Astrocyte (in vitro differentiated cells and primary cell): ENCODE measurements at regions not wholly inside any gene's neighbourhood (a gene's known extent, or its start where the extent isn't known, plus 50 kb on each side); places are given as distances from the start of the nearest gene placed in this dataset.

ENCODE experiments used
- DNase-seq: peaks from one replicate; pipeline ENCODE4 v3.0.0-alpha.2; 2010; ENCODE audit warnings: low read depth
- FAIRE-seq: peaks from 2 replicates; lab custom pipeline; 2011; peaks lifted over from hg19 to GRCh38; lab: Jason Lieb, UNC
- H2AFZ ChIP-seq: 2 replicates; pipeline ENCODE4 v1.6.0; 2012; ENCODE audit warnings: low read depth, low read length, inconsistent platforms
- H3K27ac ChIP-seq: 2 replicates; pipeline ENCODE4 v1.5.1; 2011; ENCODE audit warnings: low read depth, low read length, inconsistent platforms
- H3K27me3 ChIP-seq: 2 replicates; pipeline ENCODE4 v1.6.0; 2011; ENCODE audit warnings: low read length, inconsistent platforms; ENCODE audit not compliant: insufficient read depth
- H3K36me3 ChIP-seq: 2 replicates; pipeline ENCODE4 v1.5.1; 2011; ENCODE audit warnings: low read length, inconsistent platforms; ENCODE audit not compliant: insufficient read depth
- H3K4me1 ChIP-seq: 2 replicates; pipeline ENCODE4 v1.5.1; 2011; ENCODE audit warnings: low read length, inconsistent platforms; ENCODE audit not compliant: insufficient read depth
- H3K4me2 ChIP-seq: 2 replicates; pipeline ENCODE4 v1.6.0; 2012; ENCODE audit warnings: low read length, inconsistent platforms
- H3K4me3 ChIP-seq: 2 replicates; pipeline ENCODE4 v1.5.1; 2011; ENCODE audit warnings: low read depth, mild to moderate bottlenecking, low read length, inconsistent platforms; ENCODE audit not compliant: insufficient read depth
- H3K79me2 ChIP-seq: 2 replicates; pipeline ENCODE4 v1.6.0; 2012; ENCODE audit warnings: mild to moderate bottlenecking, low read length, inconsistent platforms; ENCODE audit not compliant: insufficient read depth
- H3K9ac ChIP-seq: 2 replicates; pipeline ENCODE4 v1.6.0; 2012; ENCODE audit warnings: mild to moderate bottlenecking, low read length, inconsistent platforms
- H3K9me3 ChIP-seq: 2 replicates; pipeline ENCODE4 v1.5.1; 2012; ENCODE audit warnings: low read depth, mild to moderate bottlenecking, low read length, inconsistent platforms; ENCODE audit not compliant: insufficient read depth
- H4K20me1 ChIP-seq: 2 replicates; pipeline ENCODE4 v1.6.0; 2012; ENCODE audit warnings: low read length, inconsistent platforms; ENCODE audit not compliant: insufficient read depth
- H3K27ac Mint-ChIP-seq: one replicate; pipeline ENCODE4 v1.8.0; 2021; ENCODE audit warnings: mild to moderate bottlenecking, mixed read lengths; ENCODE audit not compliant: unreplicated experiment
- H3K27me3 Mint-ChIP-seq: one replicate; pipeline ENCODE4 v1.8.0; 2021; ENCODE audit warnings: low read depth, mixed read lengths; ENCODE audit not compliant: unreplicated experiment
- H3K36me3 Mint-ChIP-seq: one replicate; pipeline ENCODE4 v1.8.0; 2021; ENCODE audit warnings: low read depth, mixed read lengths; ENCODE audit not compliant: unreplicated experiment
- H3K4me1 Mint-ChIP-seq: one replicate; pipeline ENCODE4 v1.8.0; 2021; ENCODE audit warnings: low read depth, mixed read lengths; ENCODE audit not compliant: unreplicated experiment
- H3K4me3 Mint-ChIP-seq: one replicate; pipeline ENCODE4 v1.8.0; 2021; ENCODE audit warnings: mild to moderate bottlenecking, moderate library complexity, mixed read lengths; ENCODE audit not compliant: unreplicated experiment
- H3K9me3 Mint-ChIP-seq: one replicate; pipeline ENCODE4 v1.8.0; 2021; ENCODE audit warnings: mild to moderate bottlenecking, mixed read lengths; ENCODE audit not compliant: unreplicated experiment
- EZH2 ChIP-seq: IDR thresholded peaks from 2 replicates; pipeline ENCODE4 v1.6.1; 2012; ENCODE audit warnings: mild to moderate bottlenecking, low read length, inconsistent platforms; ENCODE audit not compliant: insufficient read depth
- TF ChIP-seq, protein P1 (sequence below): IDR thresholded peaks from 2 replicates; pipeline ENCODE4 v1.5.1; 2011; ENCODE audit warnings: low read depth, mild to moderate bottlenecking, inconsistent platforms, low read length, moderate library complexity; ENCODE audit not compliant: insufficient read depth

GRCh38 chr5:99099691-99100090, 170.9 kb upstream of the CHD1 start:
- Mint-ChIP-seq H3K27me3 (no peaks in the 10 kb centered on the region), H3K36me3 (no peaks in the 10 kb centered on the region), H3K9me3 (no peaks in the 10 kb centered on the region), H3K4me3 (no peak overlapping the region), H3K27ac (no peak overlapping the region), H3K4me1 (no peaks in the 10 kb centered on the region)
- no peaks in the 10 kb centered on the region for H4K20me1 ChIP-seq
- no peaks in the 10 kb centered on the region for H3K36me3 ChIP-seq
- H3K9me3 ChIP-seq: no peaks in the 10 kb centered on the region
- H3K27me3 ChIP-seq: no peaks in the 10 kb centered on the region
- no peak overlapping the region for H3K4me3 ChIP-seq
- no peak overlapping the region for H3K4me2 ChIP-seq
- H2AFZ ChIP-seq: no peak overlapping the region
- FAIRE-seq (no peak), DNase-seq (no peak)
- no peaks in the 10 kb centered on the region for H3K79me2 ChIP-seq
- TF ChIP-seq EZH2: no peak
- TF ChIP-seq, protein P1, sequence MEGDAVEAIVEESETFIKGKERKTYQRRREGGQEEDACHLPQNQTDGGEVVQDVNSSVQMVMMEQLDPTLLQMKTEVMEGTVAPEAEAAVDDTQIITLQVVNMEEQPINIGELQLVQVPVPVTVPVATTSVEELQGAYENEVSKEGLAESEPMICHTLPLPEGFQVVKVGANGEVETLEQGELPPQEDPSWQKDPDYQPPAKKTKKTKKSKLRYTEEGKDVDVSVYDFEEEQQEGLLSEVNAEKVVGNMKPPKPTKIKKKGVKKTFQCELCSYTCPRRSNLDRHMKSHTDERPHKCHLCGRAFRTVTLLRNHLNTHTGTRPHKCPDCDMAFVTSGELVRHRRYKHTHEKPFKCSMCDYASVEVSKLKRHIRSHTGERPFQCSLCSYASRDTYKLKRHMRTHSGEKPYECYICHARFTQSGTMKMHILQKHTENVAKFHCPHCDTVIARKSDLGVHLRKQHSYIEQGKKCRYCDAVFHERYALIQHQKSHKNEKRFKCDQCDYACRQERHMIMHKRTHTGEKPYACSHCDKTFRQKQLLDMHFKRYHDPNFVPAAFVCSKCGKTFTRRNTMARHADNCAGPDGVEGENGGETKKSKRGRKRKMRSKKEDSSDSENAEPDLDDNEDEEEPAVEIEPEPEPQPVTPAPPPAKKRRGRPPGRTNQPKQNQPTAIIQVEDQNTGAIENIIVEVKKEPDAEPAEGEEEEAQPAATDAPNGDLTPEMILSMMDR: no peak
- H3K27ac ChIP-seq: no peak overlapping the region
- H3K9ac ChIP-seq: no peak overlapping the region
- no peaks in the 10 kb centered on the region for H3K4me1 ChIP-seq

DNA sequence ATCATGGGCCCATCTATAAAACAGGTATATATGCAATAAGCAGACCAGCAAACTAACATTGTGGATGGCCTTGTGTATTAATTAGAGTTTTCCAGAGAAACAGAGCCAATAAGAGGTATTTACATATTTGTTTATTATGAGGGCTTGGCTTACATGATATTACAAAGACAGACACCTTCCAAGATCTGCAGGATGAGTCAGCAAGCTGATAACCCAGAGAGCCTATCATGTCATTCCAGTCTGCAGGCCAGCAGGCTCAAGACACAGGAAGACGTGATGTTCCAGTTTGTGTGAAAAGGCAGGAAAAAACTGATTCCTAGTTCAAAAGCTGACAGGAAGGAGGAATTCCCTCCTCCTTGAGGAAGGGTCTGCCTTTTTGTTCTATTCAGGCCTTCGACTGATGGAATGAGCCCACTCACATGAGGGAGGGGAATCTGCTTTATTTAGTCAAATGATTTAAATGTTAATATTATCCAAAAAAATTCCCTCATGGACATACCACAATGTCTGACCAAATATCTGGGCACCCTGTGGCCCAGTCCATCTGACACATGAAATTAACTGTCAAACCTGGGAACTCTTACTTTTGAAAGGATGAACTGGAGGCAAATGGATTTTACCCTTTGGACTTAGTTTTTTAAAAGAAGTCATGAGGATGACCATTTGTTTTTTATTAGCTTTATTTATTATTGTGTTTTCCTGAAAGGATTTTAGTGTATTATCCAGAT, 161.2 kb upstream of the CHD1 start:
- H3K4me3 Mint-ChIP-seq: no peak overlapping the region
- Histone ChIP-seq H3K9ac (no peak overlapping the region), H3K4me2 (no peak overlapping the region), H3K27me3 (no peaks in the 10 kb centered on the region), H3K27ac (no peak overlapping the region), H3K79me2 (no peaks in the 10 kb centered on the region), H4K20me1 (no peaks in the 10 kb centered on the region), H3K4me1 (peaks cover 5% of the 10 kb centered on the region), H3K9me3 (peaks cover 3% of the 10 kb centered on the region), H3K36me3 (no peaks in the 10 kb centered on the region), H2AFZ (no peak overlapping the region), H3K4me3 (no peak overlapping the region)
- TF ChIP-seq EZH2: no peak
- TF ChIP-seq, protein P1: no peak
- FAIRE-seq: no peak
- peaks cover 10% of the 10 kb centered on the region for H3K4me1 Mint-ChIP-seq
- H3K9me3 Mint-ChIP-seq: no peaks in the 10 kb centered on the region
- H3K27ac Mint-ChIP-seq: no peak overlapping the region
- no peak for DNase-seq
- no peaks in the 10 kb centered on the region for H3K36me3 Mint-ChIP-seq
- no peaks in the 10 kb centered on the region for H3K27me3 Mint-ChIP-seq

GRCh38 chr5:99088309-99088708, 159.5 kb upstream of the CHD1 start:
- H3K9me3 ChIP-seq: peaks cover 3% of the 10 kb centered on the region

More at GRCh38 chr5:99088309-99088708, 159.5 kb upstream of the CHD1 start:
- Histone ChIP-seq H3K27me3 (no peaks in the 10 kb centered on the region), H3K9ac (no peak overlapping the region), H4K20me1 (no peaks in the 10 kb centered on the region), H3K4me3 (no peak overlapping the region), H3K36me3 (no peaks in the 10 kb centered on the region), H3K4me2 (peak overlapping the region; percentile 7), H3K27ac (no peak overlapping the region), H3K4me1 (peaks cover 5% of the 10 kb centered on the region), H3K79me2 (no peaks in the 10 kb centered on the region), H2AFZ (peak overlapping the region; percentile 21)
- Mint-ChIP-seq H3K4me1 (peaks cover 10% of the 10 kb centered on the region), H3K27ac (no peak overlapping the region), H3K36me3 (no peaks in the 10 kb centered on the region), H3K27me3 (no peaks in the 10 kb centered on the region), H3K4me3 (no peak overlapping the region), H3K9me3 (no peaks in the 10 kb centered on the region)
- DNase-seq (peak; percentile 35), FAIRE-seq (no peak)
- TF ChIP-seq, protein P1: no peak
- no peak for TF ChIP-seq EZH2
